ENCODE measurements at regions not wholly inside any gene's neighbourhood (a gene's known extent, or its start where the extent isn't known, plus 50 kb on each side); places are given as distances from the start of the nearest gene placed in this dataset.

GRCh38 chr2:160921386-160921964, 238.8 kb upstream of the TANK start:
- no peak for DNase-seq

GRCh38 chr2:160924936-160925353, 235.3 kb upstream of the TANK start:
- DNase-seq, result no peak

GRCh38 chr2:160925956-160926355, 234.3 kb upstream of the TANK start:
- DNase-seq, result no peak

- DNase-seq, result no peak
Measured at GRCh38 chr2:160927324-160927723, 232.9 kb upstream of the TANK start.

- DNase-seq, result no peak
Measured at GRCh38 chr2:160928854-160929301, 231.3 kb upstream of the TANK start.

- no peak for DNase-seq
Measured at GRCh38 chr2:160931531-160931930, 228.7 kb upstream of the TANK start.

GRCh38 chr2:160932960-160933359, 227.3 kb upstream of the TANK start:
- no peak for DNase-seq

GRCh38 chr2:160934263-160934662, 226.0 kb upstream of the TANK start:
- no peak for DNase-seq

GRCh38 chr2:160934991-160935390, 225.2 kb upstream of the TANK start:
- DNase-seq, result no peak

- no peak for DNase-seq
Measured at GRCh38 chr2:160936044-160936806, 224.0 kb upstream of the TANK start.

- no peak for DNase-seq
Measured at GRCh38 chr2:160940271-160940670, 220.0 kb upstream of the TANK start.

- DNase-seq, result no peak
Measured at GRCh38 chr2:160940699-160941098, 219.5 kb upstream of the TANK start.

- no peak for DNase-seq
Measured at GRCh38 chr2:160941290-160941846, 218.9 kb upstream of the TANK start.

GRCh38 chr2:160942476-160943142, 217.6 kb upstream of the TANK start:
- DNase-seq, result no peak

GRCh38 chr2:160943414-160943813, 216.8 kb upstream of the TANK start:
- DNase-seq, result no peak

GRCh38 chr2:160952464-160953254, 207.6 kb upstream of the TANK start:
- DNase-seq, result no peak

- DNase-seq, result no peak
Measured at GRCh38 chr2:160955578-160955977, 204.7 kb upstream of the TANK start.

- DNase-seq, result no peak
Measured at GRCh38 chr2:160956243-160956802, 203.9 kb upstream of the TANK start.

- DNase-seq, result no peak
Measured at GRCh38 chr2:160963957-160964356, 196.3 kb upstream of the TANK start.

GRCh38 chr2:160967523-160967922, 192.7 kb upstream of the TANK start:
- DNase-seq, result no peak

GRCh38 chr2:160968183-160968582, 192.0 kb upstream of the TANK start:
- DNase-seq, result no peak

All from CD4-positive, alpha-beta T cell treated with Interleukin-6 for 4 hours (primary cell).